ENCODE measurements at regions not wholly inside any gene's neighbourhood (a gene's known extent, or its start where the extent isn't known, plus 50 kb on each side); places are given as distances from the start of the nearest gene placed in this dataset.

GRCh38 chr14:100407376-100408102, 84.4 kb downstream of the SLC25A47 start:
- intact Hi-C loops (cut with DNase I), result no loop called here
- H3K27me3 ChIP-seq (ENCODE audit: insufficient read depth in 3 of 3, low read length in 2 of 3), result no peaks in the 10 kb centered on the region
- WGBS, 3 donors, result 89 to 90% (median 90%) methylated on average over 11 of the region's 11 CpGs
- TF ChIP-seq CTCF (IDR thresholded peaks at IDR 0.05), result no peak
- H3K36me3 ChIP-seq (ENCODE audit: insufficient read depth in 1 of 2, low read depth in 1 of 2), result no peaks in the 10 kb centered on the region
- ATAC-seq (no peak), DNase-seq (no peak)
- no peaks in the 10 kb centered on the region for H3K4me1 ChIP-seq
- no peak overlapping the region for H3K27ac ChIP-seq
- H3K4me3 ChIP-seq, result no peak overlapping the region
- H3K9me3 ChIP-seq, result no peaks in the 10 kb centered on the region

GRCh38 chr14:100408350-100409002, 85.3 kb downstream of the SLC25A47 start:
- TF ChIP-seq CTCF (IDR thresholded peaks at IDR 0.05), result no peak
- Histone ChIP-seq H3K4me3 (no peak overlapping the region), H3K27ac (no peak overlapping the region), H3K9me3 (no peaks in the 10 kb centered on the region), H3K27me3 (ENCODE audit: insufficient read depth in 3 of 3, low read length in 2 of 3) (no peaks in the 10 kb centered on the region), H3K36me3 (ENCODE audit: insufficient read depth in 1 of 2, low read depth in 1 of 2) (no peaks in the 10 kb centered on the region), H3K4me1 (no peaks in the 10 kb centered on the region)
- ATAC-seq (no peak), DNase-seq (no peak)
- WGBS, 3 donors, result 92 to 95% (median 94%) methylated on average over 10 of the region's 10 CpGs
- intact Hi-C loops (cut with DNase I), result no loop called here

GRCh38 chr14:100409003-100409360, 85.8 kb downstream of the SLC25A47 start:
- WGBS, 3 donors, result 84 to 92% (median 85%) methylated on average over 6 of the region's 6 CpGs
- intact Hi-C loops (cut with DNase I), result no loop called here
- Histone ChIP-seq H3K9me3 (no peaks in the 10 kb centered on the region), H3K27me3 (ENCODE audit: insufficient read depth in 3 of 3, low read length in 2 of 3) (no peaks in the 10 kb centered on the region), H3K4me3 (no peak overlapping the region), H3K36me3 (ENCODE audit: insufficient read depth in 1 of 2, low read depth in 1 of 2) (no peaks in the 10 kb centered on the region), H3K4me1 (no peaks in the 10 kb centered on the region), H3K27ac (no peak overlapping the region)
- TF ChIP-seq CTCF (IDR thresholded peaks at IDR 0.05), result no peak
- ATAC-seq (no peak), DNase-seq (no peak)

GRCh38 chr14:100409651-100410050, 86.5 kb downstream of the SLC25A47 start:
- no peaks in the 10 kb centered on the region for H3K9me3 ChIP-seq
- intact Hi-C loops (cut with DNase I), result loop anchor here in 1 of 2 donors (10.0 kb wide), 1 partner anchor 1215 kb away; no protein-coding TSS in a partner anchor
- ATAC-seq, result no peak

More at GRCh38 chr14:100409651-100410050, 86.5 kb downstream of the SLC25A47 start:
- no peak overlapping the region for H3K4me3 ChIP-seq
- H3K27ac ChIP-seq, result no peak overlapping the region
- no peaks in the 10 kb centered on the region for H3K36me3 ChIP-seq (ENCODE audit: insufficient read depth in 1 of 2, low read depth in 1 of 2)
- no peaks in the 10 kb centered on the region for H3K4me1 ChIP-seq
- H3K27me3 ChIP-seq (ENCODE audit: insufficient read depth in 3 of 3, low read length in 2 of 3), result no peaks in the 10 kb centered on the region
- no peak for TF ChIP-seq CTCF (IDR thresholded peaks at IDR 0.05)
- DNase-seq, result no peak
- 76 to 86% (median 82%) methylated on average over 2 of the region's 2 CpGs for WGBS, 3 donors

Measured in psoas muscle (tissue), 7 donors.